ENCODE measurements at regions not wholly inside any gene's neighbourhood (a gene's known extent, or its start where the extent isn't known, plus 50 kb on each side); places are given as distances from the start of the nearest gene placed in this dataset.
"Not testable (repeated sequence)": the region's sequence is repeated elsewhere in the genome, so short reads cannot be mapped to it uniquely, and the experiment has no call there.

- H3K4me3 ChIP-seq (replicated peaks in 1 of 2; ENCODE audit: low read depth in 1 of 2, low read length in 2 of 2), result no peak overlapping the region
- BruUV-seq (replicated peaks), result no TSS peak
- no peaks in the 10 kb centered on the region for H3K9me2 ChIP-seq (ENCODE audit: insufficient read depth)
- no peak for DNase-seq (ENCODE audit: low read depth, low spot score)
- CTCF ChIA-PET, result no interaction called here
- POLR2A ChIA-PET, result no interaction called here
- intact Hi-C loops (cut with micrococcal nuclease), result no loop called here
- no peaks in the 10 kb centered on the region for H3K4me1 ChIP-seq (ENCODE audit: control insufficient read depth in 1 of 2, insufficient read depth in 2 of 2, low read length in 2 of 2)
- H4K20me1 ChIP-seq (ENCODE audit: insufficient read depth), result no peaks in the 10 kb centered on the region
- no peaks in the 10 kb centered on the region for H3K27me3 ChIP-seq (ENCODE audit: insufficient read depth, low read length)
- H2AFZ ChIP-seq (ENCODE audit: low read depth, low read length, poor library complexity, severe bottlenecking), result no peak overlapping the region
- H3K9ac ChIP-seq (ENCODE audit: low read length), result no peak overlapping the region
- RAD21 ChIA-PET (ENCODE audit: low non-redundant PET in 1 of 2, low total read pairs in 2 of 2, uncharacterized antibody in 2 of 2, unreplicated experiment in 2 of 2), result no interaction called here
- H3K9me3 ChIP-seq (ENCODE audit: control insufficient read depth in 1 of 2, insufficient read depth in 1 of 2, low read depth in 1 of 2, low read length in 2 of 2), result no peaks in the 10 kb centered on the region
- H3K4me2 ChIP-seq (ENCODE audit: low read length), result no peak overlapping the region
- no peak overlapping the region for H3K27ac ChIP-seq (ENCODE audit: low read depth, low read length)
- TF ChIP-seq RAD21 (IDR thresholded peaks at IDR 0.05; ENCODE audit: low read depth), result no peak
- TF ChIP-seq ELF1 (IDR thresholded peaks at IDR 0.05; ENCODE audit: borderline replicate concordance, low read depth), result no peak
- TF ChIP-seq ZFX (IDR thresholded peaks at IDR 0.05), result no peak
- TF ChIP-seq REST (IDR thresholded peaks at IDR 0.05; ENCODE audit: low read depth), result no peak
- no peak for TF ChIP-seq SIN3A (IDR thresholded peaks at IDR 0.05; ENCODE audit: low read depth)
- no peak for TF ChIP-seq CEBPB (IDR thresholded peaks at IDR 0.05; ENCODE audit: low read depth)
- ATAC-seq, result no peak
- no peaks in the 10 kb centered on the region for H3K36me3 ChIP-seq (ENCODE audit: control insufficient read depth in 1 of 2, insufficient read depth in 2 of 2, low read length in 2 of 2)
- H3K79me2 ChIP-seq (ENCODE audit: insufficient read depth, low read length), result no peaks in the 10 kb centered on the region
Observed at GRCh38 chr2:67619204-67619603, 222.1 kb downstream of the ETAA1 start.

- H3K4me2 ChIP-seq (ENCODE audit: low read length); H3K79me2 ChIP-seq (ENCODE audit: insufficient read depth, low read length); CTCF ChIA-PET; DNase-seq (ENCODE audit: low read depth, low spot score); ATAC-seq; H3K36me3 ChIP-seq (ENCODE audit: control insufficient read depth in 1 of 2, insufficient read depth in 2 of 2, low read length in 2 of 2); H3K9me2 ChIP-seq (ENCODE audit: insufficient read depth); H3K9ac ChIP-seq (ENCODE audit: low read length); H3K4me3 ChIP-seq (replicated peaks in 1 of 2; ENCODE audit: low read depth in 1 of 2, low read length in 2 of 2); H2AFZ ChIP-seq (ENCODE audit: low read depth, low read length, poor library complexity, severe bottlenecking); POLR2A ChIA-PET; H3K9me3 ChIP-seq (ENCODE audit: control insufficient read depth in 1 of 2, insufficient read depth in 1 of 2, low read depth in 1 of 2, low read length in 2 of 2); intact Hi-C loops (cut with micrococcal nuclease); H3K4me1 ChIP-seq (ENCODE audit: control insufficient read depth in 1 of 2, insufficient read depth in 2 of 2, low read length in 2 of 2); H3K27ac ChIP-seq (ENCODE audit: low read depth, low read length); RAD21 ChIA-PET (ENCODE audit: low non-redundant PET in 1 of 2, low total read pairs in 2 of 2, uncharacterized antibody in 2 of 2, unreplicated experiment in 2 of 2); BruUV-seq (replicated peaks); H3K27me3 ChIP-seq (ENCODE audit: insufficient read depth, low read length); H4K20me1 ChIP-seq (ENCODE audit: insufficient read depth): not testable (repeated sequence)
Observed at GRCh38 chr2:67623741-67624140, 226.6 kb downstream of the ETAA1 start.

Measured in HCT116 (cell line).